Chondrocyte (in vitro differentiated cells): ENCODE measurements at regions not wholly inside any gene's neighbourhood (a gene's known extent, or its start where the extent isn't known, plus 50 kb on each side); places are given as distances from the start of the nearest gene placed in this dataset.
A peak's percentile ranks its signal among the peaks of the same experiment; 100 is the strongest.
"Not testable (repeated sequence)": the region's sequence is repeated elsewhere in the genome, so short reads cannot be mapped to it uniquely, and the experiment has no call there.

Experiments
- DNase-seq: peaks from one replicate; pipeline ENCODE4 v3.0.0; 2021; ENCODE audit warnings: mixed read lengths, low spot score
- H3K27ac Mint-ChIP-seq: one replicate; pipeline ENCODE4 v1.8.0; 2021; ENCODE audit warnings: mild to moderate bottlenecking, moderate library complexity, mixed read lengths; ENCODE audit not compliant: unreplicated experiment
- H3K27me3 Mint-ChIP-seq: 2 replicates; pipeline ENCODE4 v1.8.0; 2021; ENCODE audit warnings: low read depth, mixed read lengths
- H3K36me3 Mint-ChIP-seq: 2 replicates; pipeline ENCODE4 v1.8.0; 2021; ENCODE audit warnings: low read depth, mixed read lengths
- H3K4me1 Mint-ChIP-seq: 2 replicates; pipeline ENCODE4 v1.8.0; 2021; ENCODE audit warnings: low read depth, mild to moderate bottlenecking, mixed read lengths
- H3K4me3 Mint-ChIP-seq: one replicate; pipeline ENCODE4 v1.8.0; 2021; ENCODE audit warnings: mild to moderate bottlenecking, moderate library complexity, mixed read lengths; ENCODE audit not compliant: unreplicated experiment
- H3K9me3 Mint-ChIP-seq: 2 replicates; pipeline ENCODE4 v1.8.0; 2021; ENCODE audit warnings: low read depth, mixed read lengths
- TF ChIP-seq, protein P1 (sequence below): fragments of 200-600 bp; sonication (generic); IDR thresholded peaks from 2 replicates; pipeline ENCODE4 v1.5.0; 2021; ENCODE audit warnings: antibody characterized with exemption, mild to moderate bottlenecking, moderate library complexity

GRCh38 chr17:22398446-22398845, 706.1 kb downstream of the KCNJ18 start:
- not testable (repeated sequence) for H3K4me1 Mint-ChIP-seq, H3K27ac Mint-ChIP-seq, DNase-seq, H3K9me3 Mint-ChIP-seq, H3K4me3 Mint-ChIP-seq, H3K27me3 Mint-ChIP-seq, H3K36me3 Mint-ChIP-seq

- H3K36me3 Mint-ChIP-seq, H3K27me3 Mint-ChIP-seq, H3K4me1 Mint-ChIP-seq, H3K27ac Mint-ChIP-seq, H3K9me3 Mint-ChIP-seq, DNase-seq, H3K4me3 Mint-ChIP-seq: not testable (repeated sequence)
Measured at GRCh38 chr17:22399037-22399436, 706.7 kb downstream of the KCNJ18 start.

DNA sequence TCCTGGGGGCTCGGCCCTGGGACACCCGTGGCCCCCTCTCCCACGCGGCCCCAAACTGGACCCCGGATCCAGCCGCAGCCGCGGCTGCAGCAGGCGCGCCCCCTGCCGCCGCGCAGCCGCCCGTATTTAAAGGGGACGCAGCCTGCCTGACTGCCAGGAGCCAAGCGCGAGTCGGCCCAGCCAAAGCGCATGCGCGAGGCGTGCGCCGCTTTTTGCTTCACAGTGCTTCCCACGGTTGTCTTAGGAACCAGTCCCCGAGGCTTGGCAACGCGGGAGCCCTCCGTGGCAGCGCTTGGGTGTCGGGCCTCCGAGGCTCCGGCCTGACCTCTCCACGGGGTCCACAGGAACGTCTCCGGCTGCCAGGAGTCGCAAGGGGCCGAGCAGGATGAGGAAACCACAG, 712.8 kb downstream of the KCNJ18 start:
- H3K4me1 Mint-ChIP-seq, DNase-seq, H3K36me3 Mint-ChIP-seq, H3K27ac Mint-ChIP-seq, H3K27me3 Mint-ChIP-seq, H3K9me3 Mint-ChIP-seq, H3K4me3 Mint-ChIP-seq: not testable (repeated sequence)

DNA sequence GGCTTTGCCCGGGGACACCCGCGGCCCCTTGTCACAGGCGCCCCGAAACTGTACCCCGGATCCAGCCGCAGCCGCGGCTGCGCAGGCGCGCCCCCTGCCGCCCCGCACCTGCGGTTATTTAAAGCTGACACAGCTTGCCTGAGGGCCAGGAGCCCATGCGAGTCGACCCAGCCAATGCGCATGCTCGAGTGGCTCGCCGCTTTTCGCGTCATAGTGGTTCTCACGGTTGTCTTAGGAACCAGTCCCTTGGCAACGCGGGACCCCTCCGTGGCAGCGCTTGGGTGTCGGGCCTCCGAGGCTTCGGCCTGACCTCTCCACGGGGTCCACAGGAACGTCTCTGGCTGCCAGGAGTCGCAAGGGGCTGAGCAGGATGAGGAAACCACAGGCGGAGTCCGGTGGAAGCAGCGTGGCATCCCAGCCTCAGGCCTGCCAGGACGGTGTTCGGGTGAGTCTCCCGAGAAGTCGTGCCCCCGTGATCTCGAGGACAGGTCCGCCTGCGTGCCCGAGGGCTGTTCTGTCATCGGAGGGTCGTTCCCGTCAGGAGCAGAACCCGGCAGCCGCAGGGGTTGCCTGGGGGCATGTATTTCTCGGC, 716.9 kb downstream of the KCNJ18 start:
- Mint-ChIP-seq H3K9me3 (peaks cover 28% of the 10 kb centered on the region), H3K27me3 (no peaks in the 10 kb centered on the region), H3K4me1 (no peaks in the 10 kb centered on the region), H3K36me3 (no peaks in the 10 kb centered on the region), H3K4me3 (no peak overlapping the region), H3K27ac (no peak overlapping the region)
- TF ChIP-seq, protein P1, sequence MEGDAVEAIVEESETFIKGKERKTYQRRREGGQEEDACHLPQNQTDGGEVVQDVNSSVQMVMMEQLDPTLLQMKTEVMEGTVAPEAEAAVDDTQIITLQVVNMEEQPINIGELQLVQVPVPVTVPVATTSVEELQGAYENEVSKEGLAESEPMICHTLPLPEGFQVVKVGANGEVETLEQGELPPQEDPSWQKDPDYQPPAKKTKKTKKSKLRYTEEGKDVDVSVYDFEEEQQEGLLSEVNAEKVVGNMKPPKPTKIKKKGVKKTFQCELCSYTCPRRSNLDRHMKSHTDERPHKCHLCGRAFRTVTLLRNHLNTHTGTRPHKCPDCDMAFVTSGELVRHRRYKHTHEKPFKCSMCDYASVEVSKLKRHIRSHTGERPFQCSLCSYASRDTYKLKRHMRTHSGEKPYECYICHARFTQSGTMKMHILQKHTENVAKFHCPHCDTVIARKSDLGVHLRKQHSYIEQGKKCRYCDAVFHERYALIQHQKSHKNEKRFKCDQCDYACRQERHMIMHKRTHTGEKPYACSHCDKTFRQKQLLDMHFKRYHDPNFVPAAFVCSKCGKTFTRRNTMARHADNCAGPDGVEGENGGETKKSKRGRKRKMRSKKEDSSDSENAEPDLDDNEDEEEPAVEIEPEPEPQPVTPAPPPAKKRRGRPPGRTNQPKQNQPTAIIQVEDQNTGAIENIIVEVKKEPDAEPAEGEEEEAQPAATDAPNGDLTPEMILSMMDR, result no peak
- peak; percentile 89 for DNase-seq

GRCh38 chr17:22410136-22410535, 717.8 kb downstream of the KCNJ18 start:
- no peaks in the 10 kb centered on the region for H3K36me3 Mint-ChIP-seq
- TF ChIP-seq, protein P1, result no peak
- peaks cover 33% of the 10 kb centered on the region for H3K9me3 Mint-ChIP-seq
- no peaks in the 10 kb centered on the region for H3K27me3 Mint-ChIP-seq
- DNase-seq, result no peak
- no peak overlapping the region for H3K4me3 Mint-ChIP-seq
- no peaks in the 10 kb centered on the region for H3K4me1 Mint-ChIP-seq
- no peak overlapping the region for H3K27ac Mint-ChIP-seq

GRCh38 chr17:22411185-22411784, 719.0 kb downstream of the KCNJ18 start:
- peaks cover 44% of the 10 kb centered on the region for H3K9me3 Mint-ChIP-seq
- TF ChIP-seq, protein P1, result no peak
- H3K27me3 Mint-ChIP-seq, result no peaks in the 10 kb centered on the region
- H3K4me3 Mint-ChIP-seq, result no peak overlapping the region
- H3K4me1 Mint-ChIP-seq, result no peaks in the 10 kb centered on the region
- peaks cover 2% of the 10 kb centered on the region for H3K36me3 Mint-ChIP-seq
- no peak overlapping the region for H3K27ac Mint-ChIP-seq
- DNase-seq, result peak; percentile 79
